Left hindlimb (tissue), 1 donor: ENCODE measurements at regions not wholly inside any gene's neighbourhood (a gene's known extent, or its start where the extent isn't known, plus 50 kb on each side); places are given as distances from the start of the nearest gene placed in this dataset.
"Not testable (repeated sequence)": the region's sequence is repeated elsewhere in the genome, so short reads cannot be mapped to it uniquely, and the experiment has no call there.

Source experiments
- DNase-seq: peaks from one replicate; pipeline ENCODE4 v3.0.0-alpha.2; 2018

DNA sequence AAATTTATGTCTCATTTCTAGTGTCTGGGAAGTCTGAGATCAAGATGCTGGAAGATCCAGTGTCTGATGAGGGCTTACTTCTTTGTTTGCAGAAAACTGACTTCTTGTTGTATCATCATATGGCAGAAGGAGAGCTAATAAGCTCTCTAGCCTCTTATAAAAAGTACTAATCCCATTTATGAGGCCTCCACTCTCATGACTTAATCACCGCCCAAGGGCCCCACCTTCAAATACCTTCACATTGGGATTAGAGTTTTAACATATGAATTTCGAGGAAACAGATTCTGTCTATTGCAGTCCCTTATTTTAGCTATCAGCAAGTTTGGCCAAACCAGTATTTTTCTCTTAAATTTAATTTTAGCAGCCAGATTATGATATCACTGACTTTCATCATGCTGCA is 150.2 kb upstream of the TMPRSS15 start:
- no peak for DNase-seq

GRCh38 chr21:18567770-18568169 is 164.2 kb upstream of the TMPRSS15 start:
- not testable (repeated sequence) for DNase-seq

DNA sequence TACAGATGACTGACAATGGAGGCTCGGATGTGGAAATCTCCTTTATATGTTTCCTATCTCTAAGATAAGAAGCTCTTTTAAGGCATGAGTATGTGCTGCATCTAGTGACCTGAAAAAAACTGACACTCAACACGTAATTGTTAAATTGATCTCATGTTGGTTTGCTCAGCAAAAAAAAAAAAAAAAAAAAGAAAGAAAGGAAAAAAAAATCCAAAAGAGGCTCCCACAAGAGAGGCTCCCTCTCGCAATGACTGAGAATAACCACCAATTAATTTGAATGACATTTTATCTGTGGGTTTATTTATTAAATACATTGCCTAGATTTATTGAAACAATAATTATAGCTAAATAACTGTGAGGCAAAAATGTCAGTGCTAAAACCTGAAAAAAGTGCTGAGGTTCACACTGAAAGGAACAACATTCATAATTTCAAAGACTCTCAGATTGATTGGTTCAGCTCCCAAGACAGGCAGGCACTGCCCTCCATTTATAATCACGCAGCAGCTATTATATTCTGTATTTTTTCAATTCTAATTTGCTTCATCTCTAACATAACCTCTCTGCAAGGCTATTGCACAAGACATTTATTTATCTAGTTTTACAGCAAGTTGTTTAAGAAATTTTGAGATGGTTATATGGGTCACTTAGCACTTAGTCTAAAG is 184.5 kb upstream of the TMPRSS15 start:
- DNase-seq: no peak

- DNase-seq: no peak
Measured at GRCh38 chr21:18601146-18601545, 197.6 kb upstream of the TMPRSS15 start.

DNA sequence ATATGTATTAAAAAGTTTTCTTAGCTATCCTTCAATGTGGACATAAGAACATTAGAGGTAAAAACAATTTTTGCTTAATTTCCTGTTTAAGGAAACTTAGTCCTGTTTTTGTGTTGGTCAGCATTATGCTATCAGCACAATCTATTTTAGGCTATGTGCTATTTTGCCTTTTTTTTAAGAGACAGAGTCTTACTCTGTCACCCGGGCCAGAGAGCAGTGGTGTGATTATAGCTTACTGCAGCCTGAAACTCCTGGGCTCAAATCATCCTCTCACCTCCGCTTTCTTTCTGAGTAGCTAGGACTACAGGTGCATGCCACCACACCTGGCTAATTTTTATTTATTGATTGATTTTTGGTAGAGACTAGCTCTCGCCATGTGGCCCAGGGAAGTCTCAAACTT is 199.1 kb upstream of the TMPRSS15 start:
- DNase-seq: no peak

DNA sequence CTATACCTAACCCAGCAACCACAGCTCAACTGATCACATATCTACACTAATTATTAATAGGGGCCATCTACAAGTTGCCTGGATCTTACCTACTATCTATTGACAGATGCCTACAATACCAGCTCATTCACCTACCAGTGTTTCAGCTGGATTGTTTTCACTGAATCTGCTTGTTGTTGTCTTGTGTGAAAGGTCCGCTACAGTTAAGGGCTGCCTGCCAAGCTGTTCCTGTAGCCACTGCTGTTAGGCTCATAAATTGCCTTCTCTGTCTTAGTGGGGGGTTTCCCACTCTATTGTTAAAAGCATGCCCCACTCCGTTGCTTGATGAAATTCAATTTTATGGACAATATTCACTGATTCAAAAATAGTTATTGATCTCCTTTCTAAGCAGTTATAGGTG is 199.7 kb upstream of the TMPRSS15 start:
- no peak for DNase-seq

DNA sequence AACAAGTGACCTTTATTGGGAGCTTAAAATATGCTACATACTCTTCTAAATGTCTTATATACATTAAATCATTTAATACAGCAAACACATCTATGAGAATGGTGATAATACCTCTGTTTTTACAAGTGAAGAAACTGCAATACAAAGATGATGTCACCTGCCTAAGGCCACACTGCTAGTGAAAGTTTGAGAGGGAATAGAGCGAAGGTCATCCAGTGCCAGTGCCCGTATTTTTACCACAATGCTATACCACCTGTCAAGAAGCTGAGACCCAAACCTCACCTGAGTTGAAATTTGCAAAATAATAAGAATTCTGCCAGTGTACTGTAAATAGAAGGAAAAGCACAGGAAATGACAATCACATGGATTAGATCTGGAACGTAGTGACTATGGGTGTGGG is 200.4 kb upstream of the TMPRSS15 start:
- no peak for DNase-seq

DNA sequence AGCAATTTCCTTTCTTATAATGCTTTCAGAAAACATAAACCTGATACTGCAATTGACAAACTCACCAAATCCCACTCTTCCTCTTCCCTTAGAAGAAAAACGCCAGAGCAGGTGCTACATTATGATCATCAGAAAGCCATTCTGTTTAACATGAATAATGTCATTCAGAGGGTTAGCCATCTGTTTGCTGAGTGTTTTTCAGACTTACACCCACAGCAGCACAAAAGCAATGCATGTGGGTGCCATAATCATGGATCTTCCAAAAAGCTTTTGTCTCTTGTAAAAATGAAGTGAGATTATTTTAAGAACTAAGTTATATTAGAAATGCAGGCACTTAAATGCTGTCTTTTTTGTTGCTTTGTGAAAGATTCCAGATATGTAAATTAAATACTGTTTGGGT is 204.6 kb upstream of the TMPRSS15 start:
- DNase-seq: no peak

DNA sequence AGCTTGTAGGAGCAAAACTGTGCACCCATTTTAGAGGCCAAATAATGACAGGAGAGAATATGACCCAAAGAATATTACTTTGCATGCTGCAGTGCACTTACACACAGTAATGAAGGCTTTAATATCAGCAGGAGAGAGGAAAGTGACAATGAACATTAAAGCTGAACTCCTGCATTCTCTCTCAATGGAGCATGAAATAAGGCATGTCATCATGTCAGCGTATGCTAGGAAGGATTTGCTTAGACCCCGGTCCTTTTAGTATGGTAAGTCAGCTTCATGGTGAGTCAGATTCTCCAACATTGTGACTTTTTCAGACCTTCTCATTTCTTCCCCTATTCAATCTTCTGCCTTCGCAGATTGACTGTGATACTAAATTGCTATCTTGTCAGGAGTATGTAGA is 210.7 kb upstream of the TMPRSS15 start:
- DNase-seq: no peak

DNA sequence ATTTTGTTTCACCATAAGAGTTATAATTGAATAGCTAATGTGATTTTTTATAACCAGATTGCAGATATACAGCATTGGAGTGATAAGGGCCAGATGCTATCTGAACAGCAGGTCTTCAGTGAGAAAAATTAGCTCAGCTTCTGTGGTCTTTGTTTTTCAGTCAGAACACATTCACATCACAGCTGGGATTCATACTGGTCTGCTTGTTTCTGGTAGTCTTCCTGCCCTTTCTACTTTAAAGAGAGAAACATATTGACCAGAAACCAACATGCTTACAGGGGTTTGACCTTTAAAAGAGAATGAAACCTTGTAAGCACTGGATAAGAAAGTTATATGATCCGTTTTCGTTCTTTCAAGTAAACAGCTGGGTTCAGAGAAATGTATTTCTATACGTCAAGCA is 213.7 kb upstream of the TMPRSS15 start:
- DNase-seq: no peak

DNA sequence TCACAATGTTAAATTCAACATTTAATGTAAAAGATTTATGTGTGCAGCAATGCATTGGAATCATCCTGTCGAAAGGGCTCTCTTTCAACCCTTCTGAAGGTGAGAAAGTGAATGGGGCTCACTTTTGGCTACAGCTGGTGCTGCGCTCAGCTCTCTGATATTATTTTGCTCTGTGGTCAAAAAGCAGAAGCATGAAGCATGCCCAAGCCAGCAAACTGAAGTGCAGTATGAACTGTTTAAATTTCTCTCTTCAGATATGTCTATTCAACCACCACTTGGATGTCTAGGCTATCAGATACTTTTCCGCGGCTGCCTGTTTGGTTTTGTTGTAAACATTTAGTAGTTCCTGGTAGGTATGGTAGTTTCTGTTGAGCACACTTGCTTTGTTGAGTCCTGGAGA is 216.9 kb upstream of the TMPRSS15 start:
- DNase-seq: no peak

DNA sequence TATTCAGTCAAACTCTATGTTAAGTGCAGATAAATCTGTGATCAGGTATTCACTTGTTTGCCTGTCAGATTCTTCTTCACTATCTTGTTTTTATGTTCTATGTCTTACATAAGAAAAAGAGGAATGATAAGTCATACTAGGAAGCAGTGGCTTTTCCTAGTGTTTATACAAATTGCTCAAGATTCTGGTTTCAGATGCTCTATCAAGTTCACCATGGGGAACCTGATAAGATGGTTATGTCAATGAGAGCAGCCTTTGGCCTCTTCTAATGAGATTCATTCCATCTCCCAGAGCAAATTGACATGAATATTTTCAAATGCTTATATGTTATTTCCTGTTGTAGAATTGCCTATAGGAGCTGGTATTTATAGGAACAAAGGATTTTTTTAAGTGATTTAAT is 218.8 kb upstream of the TMPRSS15 start:
- DNase-seq: no peak

DNA sequence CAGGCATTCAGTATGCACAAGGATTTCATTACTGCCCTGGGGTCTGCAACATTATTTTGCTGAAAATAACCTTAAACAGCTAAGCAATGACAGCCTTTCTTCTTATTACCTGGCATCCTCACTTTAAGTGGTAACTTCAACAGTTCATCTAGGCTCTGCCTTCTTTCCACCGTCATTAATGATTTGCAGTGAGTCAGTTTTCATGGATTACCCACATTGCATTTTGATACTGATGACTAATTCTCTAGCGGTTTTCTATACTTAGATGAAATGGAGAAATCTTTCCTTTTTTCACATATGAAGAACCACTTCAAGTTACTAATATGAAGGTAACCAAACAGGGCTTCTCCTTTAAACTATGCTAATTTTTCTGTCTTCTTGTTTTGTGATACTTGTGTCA is 226.9 kb upstream of the TMPRSS15 start:
- DNase-seq: no peak

DNA sequence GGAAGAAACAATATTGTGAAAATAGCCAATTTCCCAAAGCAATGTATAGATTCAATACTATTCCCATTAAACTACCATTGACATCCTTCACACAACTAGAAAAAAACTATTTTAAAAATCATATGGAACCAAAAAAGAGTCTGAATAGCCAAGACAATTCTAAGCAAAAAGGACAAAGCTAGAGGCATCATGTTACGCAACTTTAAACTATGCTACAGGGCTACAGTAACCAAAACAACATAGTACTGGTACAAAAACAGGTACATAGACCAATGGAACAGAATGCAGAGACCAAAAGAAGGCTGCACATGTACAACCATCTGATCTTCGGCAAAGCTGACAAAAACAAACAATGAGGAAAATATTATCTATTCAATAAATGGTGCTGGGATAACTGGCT is 233.3 kb upstream of the TMPRSS15 start:
- DNase-seq: no peak

DNA sequence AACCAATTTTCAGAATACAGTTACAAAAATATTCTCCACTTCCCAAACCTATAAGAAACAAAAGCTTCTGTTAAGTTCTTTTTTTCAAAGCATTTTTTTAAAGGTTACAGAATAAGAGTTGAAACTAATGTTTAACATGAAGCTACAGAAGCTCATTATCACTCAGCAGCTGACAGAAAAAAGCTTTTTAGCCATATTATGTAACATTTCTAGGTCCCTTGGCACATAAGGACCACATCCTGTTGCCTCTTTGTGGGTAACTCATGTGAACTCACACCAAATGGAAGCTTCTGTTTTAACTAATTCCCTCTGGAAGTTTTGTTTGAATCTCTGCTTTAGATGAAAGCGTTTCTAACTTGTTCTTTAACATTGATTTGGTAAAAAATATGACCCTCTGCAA is 242.5 kb upstream of the TMPRSS15 start:
- no peak for DNase-seq

- no peak for DNase-seq
Measured at GRCh38 chr21:18655931-18656330, 252.3 kb upstream of the TMPRSS15 start.

DNA sequence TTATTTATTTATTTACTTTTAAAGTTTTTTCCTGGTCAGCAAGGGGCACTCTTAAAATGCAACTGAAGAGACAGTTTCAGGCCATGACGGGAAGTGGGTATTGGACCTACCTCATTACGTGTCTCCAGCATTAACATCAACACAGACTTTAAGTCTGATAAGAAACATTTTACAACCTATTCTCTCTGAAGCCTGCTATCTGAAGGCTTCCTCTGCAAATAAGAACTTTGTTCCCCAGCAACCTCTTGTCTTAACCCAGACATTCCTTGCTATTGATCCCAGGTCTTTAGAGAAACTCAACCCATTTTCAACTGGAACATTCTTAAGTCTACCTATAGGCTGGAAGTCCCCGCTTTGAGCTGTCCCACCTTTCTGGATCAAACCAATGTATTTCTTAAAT is 258.3 kb upstream of the TMPRSS15 start:
- no peak for DNase-seq

DNA sequence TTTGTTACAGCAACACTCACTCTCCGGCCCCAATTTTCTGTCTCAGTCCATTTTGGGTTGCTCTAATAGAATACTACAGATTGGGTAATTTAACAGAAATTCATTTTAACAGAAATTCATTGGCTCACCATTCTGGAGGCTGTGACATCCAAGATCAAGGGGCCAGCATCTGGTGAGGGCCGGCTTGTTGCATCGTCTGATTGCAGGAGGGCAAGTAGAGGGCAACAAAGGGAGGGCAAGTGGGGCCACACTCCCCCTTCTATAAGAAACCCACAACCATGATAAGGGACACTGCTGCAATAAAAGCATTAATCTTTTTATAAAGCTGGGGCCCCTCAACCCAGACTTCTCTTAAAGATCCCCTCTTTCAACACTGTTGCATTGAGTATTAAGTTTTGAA is 260.1 kb upstream of the TMPRSS15 start:
- DNase-seq: no peak

DNA sequence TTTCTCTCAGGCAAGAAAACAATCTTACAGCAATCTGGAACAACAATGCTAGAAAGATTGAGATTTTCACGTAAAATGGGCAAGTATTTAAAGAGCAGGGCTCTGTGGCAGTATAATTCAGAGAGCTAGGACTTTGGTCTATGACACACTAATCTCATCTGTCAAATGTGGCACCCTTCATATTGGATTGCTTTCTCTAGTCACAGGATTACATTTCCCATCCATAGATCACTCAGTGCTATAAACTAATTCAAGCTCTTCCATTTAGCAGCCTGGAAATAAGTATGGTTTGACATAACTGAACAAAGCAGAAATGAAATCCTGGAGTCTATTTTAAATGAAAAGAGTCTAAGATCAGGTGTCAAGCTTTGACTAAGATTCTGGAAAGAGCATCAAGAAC is 263.1 kb upstream of the TMPRSS15 start:
- DNase-seq: no peak

- no peak for DNase-seq
Measured at GRCh38 chr21:18673789-18674188, 270.2 kb upstream of the TMPRSS15 start.

- DNase-seq: no peak
Measured at GRCh38 chr21:18677632-18678031, 274.0 kb upstream of the TMPRSS15 start.

DNA sequence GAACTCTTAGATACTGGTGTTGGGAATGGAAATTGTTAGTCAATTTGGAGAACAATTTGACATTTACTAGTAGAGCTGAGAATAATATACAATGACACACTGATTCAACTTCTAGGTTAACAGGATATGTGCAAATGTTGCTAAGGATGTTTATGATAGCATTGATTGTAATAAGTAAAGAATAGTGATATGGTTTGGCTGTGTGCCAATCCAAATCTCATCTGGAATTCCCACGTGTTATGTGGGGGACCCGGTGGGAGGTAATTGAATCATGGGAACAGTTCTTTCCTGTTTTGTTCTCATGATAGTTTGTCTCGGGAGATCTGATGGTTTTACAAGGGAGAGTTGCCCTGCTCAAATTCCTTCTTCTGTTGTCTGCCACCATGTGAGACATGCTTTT is 302.4 kb upstream of the TMPRSS15 start:
- no peak for DNase-seq

DNA sequence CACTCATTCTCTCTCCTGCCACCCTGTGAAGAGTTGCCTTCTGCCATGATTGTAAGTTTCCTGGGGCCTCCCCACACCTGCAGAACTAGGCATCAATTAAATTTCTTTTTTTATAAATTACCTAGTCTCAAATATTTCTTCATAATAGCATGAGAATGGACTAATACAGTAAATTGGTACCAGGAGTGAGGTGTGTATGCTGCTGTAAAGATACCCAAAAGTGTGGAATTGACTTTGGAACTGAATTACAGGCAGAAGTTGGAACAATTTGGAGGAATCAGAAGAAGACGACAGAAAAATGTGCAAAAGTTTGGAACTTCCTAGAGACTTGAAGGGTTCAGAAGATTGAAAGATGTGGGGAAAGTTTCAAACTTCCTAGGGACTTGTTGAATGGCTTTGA is 308.1 kb upstream of the TMPRSS15 start:
- no peak for DNase-seq

DNA sequence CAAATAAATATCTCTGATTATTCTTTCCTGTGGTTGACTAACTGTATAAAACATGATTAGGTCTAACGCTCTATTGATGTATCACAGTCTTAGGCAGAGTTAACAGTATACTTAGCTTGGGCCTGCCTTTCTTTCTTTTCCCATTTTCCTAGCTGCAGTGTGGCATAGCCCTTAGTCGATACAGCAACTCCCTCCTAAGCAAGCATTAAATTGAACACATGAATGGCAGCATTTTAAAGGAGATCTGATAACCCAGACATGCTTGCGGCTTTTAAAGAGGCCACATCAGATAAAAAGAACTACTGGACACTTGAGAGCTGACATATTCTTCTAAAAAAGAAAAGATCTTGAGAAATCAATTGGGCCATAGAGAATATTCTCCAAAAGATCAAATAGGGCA is 312.0 kb upstream of the TMPRSS15 start:
- DNase-seq: no peak

GRCh38 chr21:18716578-18717138 is 313.1 kb upstream of the TMPRSS15 start:
- no peak for DNase-seq
